ENCODE measurements at regions not wholly inside any gene's neighbourhood (a gene's known extent, or its start where the extent isn't known, plus 50 kb on each side); places are given as distances from the start of the nearest gene placed in this dataset.

DNA sequence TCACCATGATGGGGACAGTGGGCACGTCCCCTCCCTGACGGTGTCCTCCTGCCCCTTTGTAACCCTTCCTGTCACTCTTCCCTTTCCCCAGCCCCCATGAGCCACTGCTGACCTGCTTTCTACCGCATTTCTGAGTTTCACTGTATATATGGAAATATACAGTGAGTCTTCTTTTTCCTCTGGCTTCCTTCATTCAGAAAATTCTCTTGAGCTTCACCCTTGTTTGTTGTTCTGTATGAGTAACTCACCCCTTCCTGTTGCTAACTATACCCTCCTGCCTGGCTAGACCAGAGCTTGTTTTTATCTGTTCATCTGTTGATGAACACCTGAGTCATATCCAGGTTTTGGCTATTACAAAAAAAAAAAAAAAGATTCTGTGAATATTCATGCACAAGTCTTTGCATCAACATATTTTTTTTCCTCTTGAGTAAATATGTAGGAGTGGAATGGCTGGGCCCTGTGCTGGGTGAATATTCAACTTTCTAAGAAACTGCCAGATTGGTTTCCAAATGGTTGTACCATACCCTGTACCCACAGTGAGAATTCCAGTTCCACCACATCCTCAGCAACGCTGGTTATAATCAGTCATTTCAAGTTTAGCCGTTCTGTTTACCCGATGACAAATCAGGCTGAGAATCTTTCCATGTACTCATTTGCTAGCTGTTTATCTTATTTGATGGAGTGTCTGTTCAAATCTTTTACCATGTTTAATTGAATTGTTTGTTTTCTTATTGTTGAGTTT lies 62.0 kb downstream of the IGF2 start:
- no peak for TF ChIP-seq EZH2 (IDR thresholded peaks at IDR 0.05; ENCODE audit: low read length)
- TF ChIP-seq, protein P1, sequence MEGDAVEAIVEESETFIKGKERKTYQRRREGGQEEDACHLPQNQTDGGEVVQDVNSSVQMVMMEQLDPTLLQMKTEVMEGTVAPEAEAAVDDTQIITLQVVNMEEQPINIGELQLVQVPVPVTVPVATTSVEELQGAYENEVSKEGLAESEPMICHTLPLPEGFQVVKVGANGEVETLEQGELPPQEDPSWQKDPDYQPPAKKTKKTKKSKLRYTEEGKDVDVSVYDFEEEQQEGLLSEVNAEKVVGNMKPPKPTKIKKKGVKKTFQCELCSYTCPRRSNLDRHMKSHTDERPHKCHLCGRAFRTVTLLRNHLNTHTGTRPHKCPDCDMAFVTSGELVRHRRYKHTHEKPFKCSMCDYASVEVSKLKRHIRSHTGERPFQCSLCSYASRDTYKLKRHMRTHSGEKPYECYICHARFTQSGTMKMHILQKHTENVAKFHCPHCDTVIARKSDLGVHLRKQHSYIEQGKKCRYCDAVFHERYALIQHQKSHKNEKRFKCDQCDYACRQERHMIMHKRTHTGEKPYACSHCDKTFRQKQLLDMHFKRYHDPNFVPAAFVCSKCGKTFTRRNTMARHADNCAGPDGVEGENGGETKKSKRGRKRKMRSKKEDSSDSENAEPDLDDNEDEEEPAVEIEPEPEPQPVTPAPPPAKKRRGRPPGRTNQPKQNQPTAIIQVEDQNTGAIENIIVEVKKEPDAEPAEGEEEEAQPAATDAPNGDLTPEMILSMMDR (optimal IDR thresholded peaks at IDR 0.05 in 1 of 3, IDR thresholded peaks at IDR 0.05 in 1 of 3, conservative IDR thresholded peaks at IDR 0.05 in 1 of 3; ENCODE audit: extremely low read depth in 1 of 3, insufficient read depth in 2 of 3, low read length in 3 of 3) = no peak

All from keratinocyte (primary cell).